Spleen (tissue), 11 donors: ENCODE measurements at regions not wholly inside any gene's neighbourhood (a gene's known extent, or its start where the extent isn't known, plus 50 kb on each side); places are given as distances from the start of the nearest gene placed in this dataset.
A peak's percentile ranks its signal among the peaks of the same experiment; 100 is the strongest.

Experiments
- DNase-seq: peaks from one replicate; pipeline ENCODE4 v3.0.0-alpha.2; 2020
- H3K27ac ChIP-seq, 8 donors: fragments of 200-600 bp; sonication (generic) in 7 of 8; 1 replicate in 4 of 8; 2 replicates in 4 of 8; pipeline versions ENCODE4 v1.5.0 to v1.8.0; 2016 to 2021; ENCODE audit warnings: inconsistent platforms in 4 of 8, mild to moderate bottlenecking in 4 of 8, moderate library complexity in 1 of 8
- H3K27me3 ChIP-seq, 7 donors: fragments of 200-600 bp; sonication (generic) in 6 of 7; replicated peaks in 1 of 7; 1 replicate in 4 of 7; 2 replicates in 3 of 7; pipeline versions ENCODE4 v1.5.0 to v1.8.0; 2016 to 2021; ENCODE audit warnings: inconsistent platforms in 3 of 7, mild to moderate bottlenecking in 1 of 7
- H3K36me3 ChIP-seq, 6 donors: fragments of 200-600 bp; sonication (generic) in 5 of 6; 1 replicate in 4 of 6; 2 replicates in 2 of 6; pipeline versions ENCODE4 v1.5.0 to v1.8.0; 2016 to 2021; ENCODE audit warnings: inconsistent platforms in 2 of 6
- H3K4me1 ChIP-seq, 6 donors: fragments of 200-600 bp; sonication (generic) in 5 of 6; 1 replicate in 3 of 6; 2 replicates in 3 of 6; pipeline versions ENCODE4 v1.5.0 to v1.8.0; 2016 to 2021; ENCODE audit warnings: inconsistent platforms in 3 of 6
- H3K4me3 ChIP-seq, 8 donors: fragments of 200-600 bp; sonication (generic) in 7 of 8; 1 replicate in 4 of 8; 2 replicates in 4 of 8; pipeline versions ENCODE4 v1.5.0 to v1.8.0; 2016 to 2021; ENCODE audit warnings: inconsistent platforms in 4 of 8, mild to moderate bottlenecking in 4 of 8, moderate library complexity in 2 of 8
- H3K9me3 ChIP-seq, 8 donors: fragments of 200-600 bp; sonication (generic) in 7 of 8; 1 replicate in 4 of 8; 2 replicates in 4 of 8; pipeline versions ENCODE4 v1.5.0 to v1.8.0; 2016 to 2021; ENCODE audit warnings: inconsistent platforms in 4 of 8
- POLR2A ChIP-seq, 3 donors: fragments of 450-650 bp; IDR thresholded peaks; one replicate each; pipeline ENCODE4 v1.5.1; 2017; ENCODE audit warnings: antibody characterized with exemption in 3 of 3, mild to moderate bottlenecking in 1 of 3
- POLR2AphosphoS5 ChIP-seq, 3 donors: sonication (generic); formaldehyde crosslinking; IDR thresholded peaks; one replicate each; pipeline ENCODE4 v1.5.1; 2017; ENCODE audit warnings: antibody characterized with exemption in 3 of 3
- WGBS, 5 donors: extraction: QIAGEN DNeasy Blood & Tissue Kit in 3 of 5; methylation state at CpG; one replicate each; pipeline versions ENCODE4 v1.1.5 to v1.1.7; 2013 to 2018; 5-methylcytosine and 5-hydroxymethylcytosine counted together
- intact Hi-C: fragments of 100-400 bp; cut with DNase I; formaldehyde crosslinking; loops from one replicate; pipeline ENCODE4 v1.15.0; 2023; ENCODE audit warnings: low total_unique reads
- TF ChIP-seq, protein P1 (sequence below), 11 experiments: fragments of 200-600 bp in 7 of 11; fragments of 450-650 bp in 4 of 11; sonication (generic) in 4 of 11; IDR thresholded peaks in 8 of 11; conservative IDR thresholded peaks in 3 of 11; 1 replicate in 7 of 11; 2 replicates in 4 of 11; pipeline versions ENCODE4 v1.4.0 to v1.8.0; 2016 to 2021; ENCODE audit warnings: antibody characterized with exemption in 11 of 11, inconsistent platforms in 4 of 11, mild to moderate bottlenecking in 1 of 11
- donor health status: healthy with polysubstance abuse.
- donor health status: DM: no; HTN: no; CAD: no; lungs with moderate emphysema.
- donor health status: DM: no; HTN: no; CAD: no.
- donor health status: Bipolar disorder and iron deficiency.
- donor health status: healthy.
- donor health status: DM: no; HTN: no; CAD: no.
- donor health status: DM: yes; HTN: yes; CAD: no.

DNA sequence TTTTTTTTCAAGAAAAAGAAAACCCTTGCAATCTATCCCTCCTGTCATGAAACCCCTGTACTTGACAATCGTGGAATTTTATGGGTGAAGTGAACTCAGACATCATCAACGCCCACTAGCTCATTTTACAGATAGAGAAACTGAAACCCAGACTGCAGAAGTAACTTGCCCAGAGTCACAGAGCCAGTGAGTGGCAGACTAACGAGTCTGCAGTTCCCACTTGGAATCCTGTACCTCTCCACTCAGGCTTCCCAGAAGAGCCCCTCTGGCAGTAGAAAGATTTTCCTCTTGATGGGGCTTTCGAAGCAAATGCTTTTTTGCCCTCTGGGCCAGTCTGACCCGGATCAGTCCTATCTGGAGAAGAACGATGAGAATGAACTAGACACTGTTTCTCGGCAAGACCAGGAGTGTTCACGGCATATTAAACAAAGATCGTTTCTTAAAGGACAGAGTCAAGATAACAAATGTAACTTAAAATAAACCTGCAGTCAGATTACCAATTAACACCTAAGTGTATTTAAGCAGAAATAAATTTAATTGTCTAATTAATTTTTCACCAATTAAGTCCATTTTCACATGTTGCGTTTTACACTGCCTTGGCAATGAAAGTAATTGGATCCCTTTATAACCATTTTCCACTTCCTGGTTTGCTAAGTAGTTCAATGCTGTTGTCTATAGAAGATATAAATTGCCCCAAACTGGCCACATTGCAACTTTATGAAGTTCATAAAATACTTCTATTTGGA lies 61.3 kb upstream of the CREB3L1 start:
- TF ChIP-seq POLR2A (IDR thresholded peaks at IDR 0.05) (no peak), POLR2AphosphoS5 (IDR thresholded peaks at IDR 0.05) (no peak)
- TF ChIP-seq, protein P1, sequence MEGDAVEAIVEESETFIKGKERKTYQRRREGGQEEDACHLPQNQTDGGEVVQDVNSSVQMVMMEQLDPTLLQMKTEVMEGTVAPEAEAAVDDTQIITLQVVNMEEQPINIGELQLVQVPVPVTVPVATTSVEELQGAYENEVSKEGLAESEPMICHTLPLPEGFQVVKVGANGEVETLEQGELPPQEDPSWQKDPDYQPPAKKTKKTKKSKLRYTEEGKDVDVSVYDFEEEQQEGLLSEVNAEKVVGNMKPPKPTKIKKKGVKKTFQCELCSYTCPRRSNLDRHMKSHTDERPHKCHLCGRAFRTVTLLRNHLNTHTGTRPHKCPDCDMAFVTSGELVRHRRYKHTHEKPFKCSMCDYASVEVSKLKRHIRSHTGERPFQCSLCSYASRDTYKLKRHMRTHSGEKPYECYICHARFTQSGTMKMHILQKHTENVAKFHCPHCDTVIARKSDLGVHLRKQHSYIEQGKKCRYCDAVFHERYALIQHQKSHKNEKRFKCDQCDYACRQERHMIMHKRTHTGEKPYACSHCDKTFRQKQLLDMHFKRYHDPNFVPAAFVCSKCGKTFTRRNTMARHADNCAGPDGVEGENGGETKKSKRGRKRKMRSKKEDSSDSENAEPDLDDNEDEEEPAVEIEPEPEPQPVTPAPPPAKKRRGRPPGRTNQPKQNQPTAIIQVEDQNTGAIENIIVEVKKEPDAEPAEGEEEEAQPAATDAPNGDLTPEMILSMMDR (IDR thresholded peaks at IDR 0.05 in 8 of 11, conservative IDR thresholded peaks at IDR 0.05 in 3 of 11), result no peak
- H3K27ac ChIP-seq, result peak overlapping the region in 2 of 8 donors; percentile 19 to 36
- intact Hi-C loops, result no loop called here
- WGBS, 5 donors, result 64 to 76% (median 69%) methylated on average over 10 of the region's 10 CpGs
- no peaks in the 10 kb centered on the region for H3K4me1 ChIP-seq
- peaks cover 0 to 8% (median 0%) of the 10 kb centered on the region in 7 donors for H3K27me3 ChIP-seq
- peak overlapping the region in 1 of 8 donors; percentile 23 for H3K4me3 ChIP-seq
- no peak for DNase-seq
- H3K9me3 ChIP-seq, result no peaks in the 10 kb centered on the region
- H3K36me3 ChIP-seq, result no peaks in the 10 kb centered on the region

DNA sequence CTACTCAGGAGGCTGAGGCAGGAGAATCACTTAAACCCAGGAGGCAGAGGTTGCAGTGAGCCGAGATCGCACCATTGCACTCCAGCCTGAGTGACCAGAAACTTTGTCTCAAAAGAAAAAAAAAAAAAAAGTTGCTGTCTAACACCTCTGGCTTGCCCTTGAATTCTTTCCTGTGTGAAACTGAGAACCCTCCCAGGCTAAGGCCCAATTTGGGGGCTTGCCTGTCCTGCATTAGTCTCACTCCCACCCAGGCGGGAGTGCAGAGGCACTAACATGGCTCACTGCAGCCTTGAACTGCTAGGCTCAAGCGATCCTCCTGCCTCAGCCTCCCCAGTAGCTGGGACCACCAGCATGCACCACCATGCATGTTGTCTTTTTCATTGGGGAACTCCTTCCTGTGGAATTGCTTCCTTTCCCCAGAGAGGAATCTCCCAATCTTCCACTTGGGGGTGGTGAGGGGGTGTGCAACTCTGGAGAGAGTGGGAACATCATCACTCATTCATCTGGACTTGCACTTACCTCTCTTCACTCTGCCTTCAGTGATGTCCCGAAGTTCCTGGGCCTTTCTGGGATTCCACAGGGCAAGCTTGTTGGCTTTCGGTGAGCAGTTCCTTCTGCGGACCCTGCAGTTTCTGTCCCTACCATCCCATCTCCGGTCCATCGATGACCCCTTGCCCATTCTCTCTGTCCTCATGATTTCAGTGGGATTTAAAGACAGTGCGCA lies 62.1 kb upstream of the CREB3L1 start:
- Histone ChIP-seq H3K4me1 (peaks cover 0 to 3% (median under 1%) of the 10 kb centered on the region in 6 donors), H3K36me3 (no peaks in the 10 kb centered on the region), H3K4me3 (no peak overlapping the region), H3K27me3 (peaks cover 0 to 8% (median 0%) of the 10 kb centered on the region in 7 donors), H3K9me3 (no peaks in the 10 kb centered on the region), H3K27ac (no peak overlapping the region)
- intact Hi-C loops, result no loop called here
- 93 to 96% (median 94%) methylated on average over 10 of the region's 10 CpGs for WGBS, 5 donors
- TF ChIP-seq POLR2A (IDR thresholded peaks at IDR 0.05) (no peak), POLR2AphosphoS5 (IDR thresholded peaks at IDR 0.05) (no peak)
- DNase-seq, result no peak

DNA sequence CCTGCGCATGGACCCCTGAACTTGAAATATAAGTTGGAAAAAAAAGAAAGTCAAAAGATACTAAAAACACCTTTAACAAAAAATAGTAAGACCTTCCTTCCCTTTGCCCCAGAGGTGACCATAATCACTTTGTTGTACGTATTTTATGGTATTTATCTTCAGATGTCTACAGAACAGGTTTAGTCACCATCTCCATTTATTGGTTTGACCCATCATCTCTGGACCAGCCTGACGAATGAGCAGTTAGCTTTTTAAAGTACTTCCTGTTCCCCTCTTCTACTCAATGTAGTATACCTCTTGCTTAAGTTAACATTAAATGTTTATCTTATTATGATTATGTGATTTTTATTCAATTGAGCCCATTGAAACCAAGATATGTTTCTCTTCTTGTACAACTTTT lies 64.7 kb upstream of the CREB3L1 start:
- Histone ChIP-seq H3K36me3 (no peaks in the 10 kb centered on the region), H3K4me3 (no peak overlapping the region), H3K9me3 (no peaks in the 10 kb centered on the region), H3K27ac (no peak overlapping the region), H3K4me1 (peaks cover 0 to 12% (median 2%) of the 10 kb centered on the region in 6 donors), H3K27me3 (peaks cover 0 to 8% (median 0%) of the 10 kb centered on the region in 7 donors)
- TF ChIP-seq, protein P1 (IDR thresholded peaks at IDR 0.05 in 8 of 11, conservative IDR thresholded peaks at IDR 0.05 in 3 of 11), result no peak
- TF ChIP-seq POLR2AphosphoS5 (IDR thresholded peaks at IDR 0.05) (no peak), POLR2A (IDR thresholded peaks at IDR 0.05) (no peak)
- DNase-seq, result no peak
- WGBS, 5 donors, result 68 to 82% (median 73%) methylated on average over 3 of the region's 3 CpGs
- intact Hi-C loops, result no loop called here

DNA sequence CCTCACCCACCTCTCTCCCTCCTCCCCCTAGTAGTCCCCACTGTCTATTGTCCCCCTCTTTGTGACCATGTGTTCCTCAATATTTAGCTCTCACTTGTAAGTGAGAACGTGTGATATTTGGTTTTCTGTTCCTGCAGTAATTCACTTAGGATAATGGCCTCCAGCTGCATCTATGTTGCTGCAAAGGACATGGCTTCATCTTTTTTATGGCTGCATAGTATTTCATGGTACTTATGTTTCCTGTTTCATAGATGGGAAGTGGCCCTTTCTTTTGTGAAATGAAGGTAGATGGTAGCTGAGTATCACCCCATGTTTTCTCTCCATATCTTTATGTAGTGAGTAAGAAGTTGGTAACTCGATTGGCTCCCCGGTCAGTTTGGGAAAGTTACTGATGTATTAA lies 66.6 kb upstream of the CREB3L1 start:
- Histone ChIP-seq H3K27ac (peak overlapping the region in 1 of 8 donors; percentile 48), H3K27me3 (no peaks in the 10 kb centered on the region), H3K36me3 (no peaks in the 10 kb centered on the region), H3K9me3 (no peaks in the 10 kb centered on the region), H3K4me3 (no peak overlapping the region), H3K4me1 (peaks cover 0 to 12% (median 2%) of the 10 kb centered on the region in 6 donors)
- intact Hi-C loops, result no loop called here
- DNase-seq, result no peak
- 88 to 94% (median 93%) methylated on average over 3 of the region's 3 CpGs for WGBS, 5 donors
- no peak for TF ChIP-seq POLR2A (IDR thresholded peaks at IDR 0.05)
- TF ChIP-seq, protein P1 (IDR thresholded peaks at IDR 0.05 in 8 of 11, conservative IDR thresholded peaks at IDR 0.05 in 3 of 11), result no peak
- no peak for TF ChIP-seq POLR2AphosphoS5 (IDR thresholded peaks at IDR 0.05)
